ENCODE measurements at regions not wholly inside any gene's neighbourhood (a gene's known extent, or its start where the extent isn't known, plus 50 kb on each side); places are given as distances from the start of the nearest gene placed in this dataset.

DNA sequence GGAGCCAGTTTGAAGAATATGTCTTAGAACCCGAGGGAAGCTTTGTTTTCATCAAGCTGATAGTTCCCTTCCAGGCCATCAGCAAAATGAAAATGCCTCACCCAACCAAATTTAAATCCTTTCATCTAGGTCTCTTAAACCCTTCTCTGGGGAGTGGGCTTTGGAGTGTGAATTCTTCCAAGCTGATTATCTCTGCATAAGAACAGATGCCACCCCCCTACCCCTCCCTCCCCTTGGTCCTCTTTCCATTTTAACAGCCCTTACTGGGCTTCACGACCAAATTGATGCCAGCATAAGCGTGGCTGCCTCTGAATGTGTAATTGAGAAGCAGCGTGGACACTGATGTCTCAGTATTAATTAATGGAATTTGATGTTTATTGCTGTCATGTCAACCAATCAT, 509.7 kb upstream of the CLINT1 start:
- no peak for DNase-seq (ENCODE audit: low read depth)

DNA sequence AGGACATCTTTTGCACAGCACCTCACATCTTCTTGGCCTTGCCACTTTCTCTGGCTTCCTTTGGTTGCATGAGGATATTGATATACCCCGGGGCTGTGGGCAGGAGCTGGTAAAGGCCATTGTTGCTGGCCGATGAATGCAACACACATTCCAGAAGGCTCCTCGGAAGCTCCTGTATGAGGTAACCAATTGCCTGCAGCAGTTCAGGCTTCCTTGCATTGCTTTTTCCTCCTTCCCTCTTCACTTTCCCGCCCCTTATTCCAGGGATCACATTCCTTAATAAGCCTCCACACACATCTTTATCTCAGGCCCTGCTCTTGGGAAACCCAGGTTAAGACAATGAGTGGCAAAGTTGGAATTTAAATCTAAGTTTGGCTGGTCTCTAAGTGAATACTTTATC, 505.4 kb upstream of the CLINT1 start:
- DNase-seq (ENCODE audit: low read depth) = no peak

DNA sequence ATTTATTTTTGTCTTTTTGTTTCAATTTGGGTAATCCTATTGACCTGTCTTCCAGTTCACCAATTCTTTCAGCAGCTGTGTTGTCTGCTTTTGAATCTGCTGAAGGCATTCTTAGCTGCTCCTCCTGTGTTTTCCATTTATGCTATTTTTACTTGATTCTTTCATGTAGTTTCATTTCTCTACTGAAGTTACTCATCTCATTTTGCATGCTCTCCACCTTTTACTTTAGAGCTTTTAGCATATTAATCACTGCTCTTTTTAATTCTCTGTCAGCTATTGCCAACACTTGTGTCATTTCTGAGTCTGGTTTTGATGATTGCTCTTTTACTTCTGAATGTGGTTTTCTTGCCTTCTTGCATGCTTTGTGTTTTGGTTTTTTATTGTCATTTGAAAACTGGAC, 496.0 kb upstream of the CLINT1 start:
- DNase-seq (ENCODE audit: low read depth) = no peak

DNA sequence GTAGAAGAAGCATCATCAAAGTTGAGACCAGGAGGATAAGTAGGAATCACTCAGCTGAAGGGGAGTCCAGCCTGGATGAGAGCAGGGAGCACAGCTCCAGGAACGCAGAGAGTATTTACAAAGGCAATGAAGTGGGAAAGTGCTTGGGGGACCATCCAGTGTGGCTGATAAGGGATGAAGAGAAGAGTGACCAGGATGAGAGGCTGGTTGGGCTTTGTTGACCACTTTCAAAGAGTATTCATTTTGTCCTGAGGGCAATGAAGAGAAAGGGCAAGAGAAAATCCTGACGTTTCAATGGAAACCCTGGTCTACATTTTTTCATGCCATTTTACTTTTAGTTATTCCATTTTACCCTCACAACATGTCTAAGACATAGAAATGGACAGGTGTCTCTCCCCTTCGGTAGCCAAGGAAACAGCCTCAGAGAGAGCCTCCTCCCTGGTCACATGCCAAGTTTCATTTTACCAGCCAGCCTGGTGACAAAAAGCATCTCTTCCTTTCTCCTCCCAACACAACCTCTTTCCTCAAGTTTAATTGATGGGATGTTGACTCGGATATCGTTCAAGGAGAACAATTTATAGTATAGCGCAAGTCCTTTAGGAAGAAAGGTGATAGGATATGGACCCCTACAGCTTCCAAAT, 492.7 kb upstream of the CLINT1 start:
- no peak for DNase-seq (ENCODE audit: low read depth)

DNA sequence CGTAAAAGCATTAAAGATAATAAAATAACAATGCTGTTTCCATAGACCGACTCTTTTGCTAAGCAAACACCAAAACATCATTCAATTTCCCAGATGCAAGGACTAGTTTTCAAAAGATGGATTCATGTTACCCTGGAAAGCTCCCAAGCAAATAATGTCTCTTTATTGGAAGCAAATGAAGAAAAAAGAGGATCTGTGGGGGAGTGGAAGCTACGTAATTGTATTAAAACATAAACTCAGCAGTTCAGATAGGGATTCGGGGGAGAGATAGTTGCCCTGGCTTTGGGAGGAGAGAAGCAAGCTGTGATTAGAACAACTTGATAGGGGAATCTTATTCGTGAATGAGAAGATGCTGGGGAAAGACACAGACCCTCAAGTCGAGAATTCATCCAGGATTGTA, 491.0 kb upstream of the CLINT1 start:
- no peak for DNase-seq (ENCODE audit: low read depth)

DNA sequence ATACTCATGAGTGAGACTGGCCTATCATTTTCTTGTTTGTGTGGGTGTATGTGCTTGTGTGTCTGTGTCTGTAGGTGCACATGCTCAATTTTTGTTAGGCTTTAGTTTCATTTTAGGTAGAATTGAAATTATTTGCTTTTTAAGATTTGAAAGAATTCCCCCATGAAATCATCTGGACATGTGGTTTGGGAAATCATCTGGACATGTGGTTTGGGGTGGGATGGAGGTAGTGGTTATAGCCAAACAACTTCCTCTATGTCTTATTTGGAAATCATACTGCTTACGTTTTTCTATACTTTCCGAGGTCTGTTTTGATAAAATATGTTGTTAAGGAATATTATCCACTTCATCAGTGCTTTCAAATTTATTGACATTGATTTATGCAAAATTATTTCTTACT, 485.4 kb upstream of the CLINT1 start:
- no peak for DNase-seq (ENCODE audit: low read depth)

DNA sequence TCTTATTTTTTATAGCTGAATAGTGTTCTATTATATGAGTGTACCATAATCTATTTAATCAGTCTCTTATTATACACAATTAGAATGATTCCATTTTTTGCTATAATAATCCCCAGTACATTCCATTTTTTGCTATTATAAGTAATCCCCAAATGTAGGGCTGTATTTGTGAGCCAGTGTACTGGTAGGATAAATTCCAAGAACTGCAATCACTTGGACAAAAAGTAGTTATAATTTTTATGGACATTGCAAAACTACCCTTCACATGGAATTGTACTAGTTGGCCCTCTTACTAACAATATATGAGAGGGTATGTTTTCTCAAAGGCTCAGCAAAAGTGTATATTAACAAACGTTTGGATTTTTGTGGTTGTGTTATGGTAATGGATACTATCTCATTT, 481.7 kb upstream of the CLINT1 start:
- DNase-seq (ENCODE audit: low read depth) = no peak

DNA sequence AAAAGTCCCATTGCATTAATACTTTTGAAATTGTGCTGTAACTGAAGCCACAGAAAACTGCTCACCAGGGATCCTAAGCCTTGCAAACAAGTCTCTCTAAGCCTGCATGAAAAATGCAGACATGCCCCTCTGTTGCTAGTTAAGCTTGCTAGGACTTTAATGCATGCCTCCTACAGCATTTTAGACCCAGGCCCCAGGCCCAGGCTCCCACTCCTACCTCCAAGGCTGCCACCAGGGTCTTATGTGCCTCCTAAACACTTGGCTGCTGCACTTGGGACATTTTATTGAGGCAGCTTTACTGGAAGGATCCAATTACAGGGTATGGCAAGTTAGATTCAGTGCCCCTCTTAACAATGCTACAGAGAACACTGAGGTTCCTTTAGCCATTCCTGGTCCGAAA, 467.3 kb upstream of the CLINT1 start:
- no peak for DNase-seq (ENCODE audit: low read depth)

DNA sequence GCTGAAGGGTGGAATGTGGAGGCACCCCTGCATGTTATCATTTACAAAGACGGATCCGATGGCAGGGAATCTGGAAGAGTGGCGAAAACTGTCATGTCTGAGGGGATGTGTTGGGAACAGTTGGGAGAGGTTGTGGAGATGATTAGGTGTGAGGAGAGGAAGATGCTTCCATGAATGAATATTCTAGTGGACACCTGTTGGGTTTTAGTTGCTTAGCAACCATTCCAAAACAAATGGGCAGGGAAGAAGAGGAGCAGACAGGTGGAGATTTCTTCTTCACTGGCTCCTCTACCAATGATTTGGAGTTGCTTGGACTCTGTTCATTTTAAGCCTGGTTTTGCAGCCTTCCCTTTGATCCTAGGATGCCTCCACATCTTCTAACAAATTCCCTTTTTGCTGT, 465.3 kb upstream of the CLINT1 start:
- no peak for DNase-seq (ENCODE audit: low read depth)

DNA sequence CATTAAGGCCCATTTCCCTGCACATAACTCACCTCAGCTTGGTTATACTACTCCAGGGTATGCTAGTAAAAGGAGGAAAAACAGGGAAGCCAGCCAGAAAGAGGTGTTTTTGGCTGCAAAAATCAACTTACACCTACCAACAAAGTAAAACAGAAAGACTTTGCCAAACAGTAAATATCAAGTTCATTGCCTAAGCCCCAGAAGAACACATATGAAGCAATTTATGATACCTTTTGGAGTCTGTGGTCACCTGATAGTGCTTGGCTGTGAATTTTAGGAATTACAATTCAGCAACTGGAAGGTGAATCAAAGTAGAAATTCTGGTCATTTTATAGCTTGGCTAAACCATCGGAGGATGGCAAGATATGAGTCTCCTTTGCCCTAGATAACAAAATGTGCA, 463.7 kb upstream of the CLINT1 start:
- no peak for DNase-seq (ENCODE audit: low read depth)

DNA sequence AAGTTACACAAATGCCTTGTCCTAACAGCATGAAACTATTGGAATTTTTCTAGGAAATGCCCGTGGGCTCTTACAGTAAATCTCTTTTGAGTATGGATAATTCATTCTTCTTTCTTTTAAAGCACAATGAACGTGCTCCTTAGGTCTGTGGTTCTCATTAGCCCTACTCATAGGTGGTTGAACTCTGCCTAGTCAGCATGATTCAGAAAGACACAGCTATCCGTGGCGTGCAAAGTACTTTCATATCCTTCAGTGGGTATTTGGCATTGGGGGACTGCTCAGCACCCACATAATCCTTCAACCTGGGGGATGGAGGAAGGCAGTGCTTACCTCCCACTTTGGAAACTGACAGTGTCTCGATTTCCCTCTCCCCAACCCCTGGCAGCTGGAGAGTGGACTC, 462.0 kb upstream of the CLINT1 start:
- DNase-seq (ENCODE audit: low read depth) = no peak

DNA sequence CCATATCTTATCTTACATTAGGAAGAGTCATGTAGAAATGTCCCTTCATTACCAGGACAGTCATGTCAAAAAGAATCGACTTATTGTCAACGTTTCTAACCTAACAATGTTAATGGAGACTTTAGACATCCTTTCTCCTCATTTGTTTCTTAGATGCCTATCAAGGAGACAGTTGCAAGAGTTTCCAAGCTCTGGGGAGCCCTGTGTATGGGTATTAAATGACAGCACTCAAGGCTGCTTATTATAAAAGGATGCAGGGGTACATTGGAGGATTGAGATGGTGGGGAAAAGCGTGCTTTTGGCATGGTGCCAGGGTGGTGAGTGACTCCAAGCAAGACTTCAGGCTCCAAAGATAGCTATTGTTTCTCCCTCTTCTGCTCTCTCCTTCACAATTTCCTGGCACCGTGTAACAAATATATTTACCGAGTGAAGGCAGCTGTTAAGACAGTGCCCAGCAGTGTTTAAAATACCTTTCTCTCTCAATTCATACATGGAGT, 461.3 kb upstream of the CLINT1 start:
- no peak for DNase-seq (ENCODE audit: low read depth)

DNA sequence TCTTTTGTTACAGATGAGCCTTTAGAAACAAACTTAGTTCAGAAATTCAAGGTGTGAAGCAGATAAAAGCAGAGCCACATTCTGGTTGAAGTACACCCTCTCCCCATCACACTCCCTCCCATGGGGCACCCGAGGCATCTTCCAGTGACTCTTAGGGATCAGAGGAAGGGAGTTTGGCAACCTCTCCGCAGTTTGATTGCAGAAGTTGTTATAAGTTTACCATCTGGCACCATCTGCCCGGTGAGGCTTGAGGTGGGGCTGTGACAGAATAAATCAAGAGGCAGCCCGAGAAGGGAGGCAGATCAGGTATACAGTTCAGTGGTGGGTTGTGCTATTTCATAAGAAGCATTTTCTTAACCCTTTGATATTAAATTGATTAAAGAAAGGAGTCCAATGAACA, 458.6 kb upstream of the CLINT1 start:
- DNase-seq (ENCODE audit: low read depth) = no peak

DNA sequence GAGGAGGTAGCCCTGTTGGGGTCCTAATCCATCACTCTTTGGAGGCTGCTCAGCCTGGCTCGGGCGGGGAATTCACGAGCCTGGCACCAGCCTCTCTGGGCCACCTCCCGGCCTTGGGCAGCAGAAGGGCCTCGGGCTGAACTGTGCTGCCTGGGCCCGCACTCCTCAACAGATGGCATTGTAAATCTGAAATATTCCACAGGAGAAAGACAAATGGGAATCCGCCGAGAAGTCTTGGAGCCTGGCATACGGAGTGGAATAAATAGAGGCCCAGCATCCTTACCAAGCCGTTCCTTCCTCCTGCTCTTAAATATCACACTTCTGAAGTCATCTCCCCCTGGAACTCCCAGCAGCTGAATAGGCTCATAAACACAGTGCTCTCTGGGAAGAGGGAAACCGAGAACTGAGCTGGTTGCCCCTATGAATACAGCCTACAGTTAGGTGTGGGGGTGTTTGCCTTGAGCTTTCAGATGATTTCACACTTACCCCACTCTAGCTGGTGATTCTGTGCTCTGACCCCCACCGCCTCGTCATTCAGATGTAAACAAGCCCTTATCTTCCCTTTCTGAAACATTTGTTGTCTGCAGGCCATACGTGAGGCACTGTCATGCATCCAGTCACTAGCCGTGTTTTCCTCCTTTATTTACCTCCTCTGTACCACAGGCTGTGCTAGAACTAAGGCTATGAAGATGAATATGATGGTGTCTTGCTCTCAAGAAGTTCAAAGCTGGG, 455.0 kb upstream of the CLINT1 start:
- DNase-seq (ENCODE audit: low read depth) = no peak

DNA sequence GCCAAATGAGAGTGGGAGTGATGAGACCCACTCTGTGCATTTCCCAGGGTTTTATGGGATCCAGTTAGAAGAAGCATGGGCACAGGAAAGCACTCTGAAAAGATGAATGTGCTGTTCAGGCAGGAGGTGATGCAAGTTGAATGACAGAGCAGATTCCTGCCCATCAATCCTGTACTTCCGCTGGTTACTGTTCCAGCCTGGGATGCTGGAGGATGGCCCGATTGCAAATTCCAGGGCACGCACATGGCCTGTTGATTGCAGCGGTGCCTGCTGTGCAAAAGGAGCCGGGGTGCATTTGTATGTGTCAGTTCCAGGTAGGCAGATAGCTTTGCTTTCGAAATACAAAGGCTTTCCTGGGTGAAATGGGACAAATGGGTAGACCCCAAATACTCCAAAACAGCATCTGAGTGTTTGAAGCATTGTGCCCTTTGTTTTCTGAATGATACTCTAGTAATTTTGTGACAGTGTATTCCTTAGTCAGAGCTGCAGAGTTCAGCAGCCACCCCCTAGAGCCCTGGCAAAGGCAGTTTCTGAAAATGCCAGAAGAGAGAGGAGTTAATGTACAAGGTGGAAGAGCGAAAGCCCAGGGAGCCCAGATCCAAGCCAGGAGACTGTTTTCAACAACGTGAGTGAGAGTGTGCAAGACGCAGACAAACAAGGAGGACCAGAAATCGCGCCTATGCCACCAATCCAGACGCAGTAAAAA, 454.2 kb upstream of the CLINT1 start:
- no peak for DNase-seq (ENCODE audit: low read depth)

DNA sequence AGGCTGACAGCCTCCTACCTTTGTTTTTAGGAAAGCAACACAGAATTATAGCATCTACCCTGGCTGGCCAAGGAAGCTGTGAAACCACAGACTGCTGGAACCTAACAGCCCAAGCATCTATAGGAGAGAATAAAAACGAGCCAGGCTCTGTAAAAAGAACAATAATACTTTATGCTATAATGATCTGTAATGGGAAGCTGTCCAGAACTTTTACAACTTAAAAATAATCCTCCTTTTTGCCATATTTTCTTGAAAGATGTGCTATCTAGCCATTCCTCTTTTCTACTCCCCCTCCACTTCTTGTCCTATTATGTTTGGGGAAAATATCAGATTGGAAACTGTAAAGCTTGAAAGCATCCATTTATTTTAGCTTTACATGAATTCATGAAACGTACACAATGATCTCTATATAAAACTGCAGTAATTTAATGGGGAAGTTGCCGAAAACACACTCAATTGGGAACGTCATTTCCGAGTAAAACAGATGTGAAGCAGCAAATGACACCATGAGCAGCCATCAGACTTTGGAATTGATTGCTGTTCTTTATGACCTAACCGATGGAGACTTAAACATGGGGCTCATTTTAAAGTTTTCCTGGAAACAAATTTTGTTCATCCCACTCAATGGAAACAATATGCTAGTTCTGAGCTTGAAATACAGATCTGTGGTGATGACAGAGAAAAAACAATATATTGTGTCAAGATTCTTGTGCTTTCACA, 450.3 kb upstream of the CLINT1 start:
- DNase-seq (ENCODE audit: low read depth) = no peak

DNA sequence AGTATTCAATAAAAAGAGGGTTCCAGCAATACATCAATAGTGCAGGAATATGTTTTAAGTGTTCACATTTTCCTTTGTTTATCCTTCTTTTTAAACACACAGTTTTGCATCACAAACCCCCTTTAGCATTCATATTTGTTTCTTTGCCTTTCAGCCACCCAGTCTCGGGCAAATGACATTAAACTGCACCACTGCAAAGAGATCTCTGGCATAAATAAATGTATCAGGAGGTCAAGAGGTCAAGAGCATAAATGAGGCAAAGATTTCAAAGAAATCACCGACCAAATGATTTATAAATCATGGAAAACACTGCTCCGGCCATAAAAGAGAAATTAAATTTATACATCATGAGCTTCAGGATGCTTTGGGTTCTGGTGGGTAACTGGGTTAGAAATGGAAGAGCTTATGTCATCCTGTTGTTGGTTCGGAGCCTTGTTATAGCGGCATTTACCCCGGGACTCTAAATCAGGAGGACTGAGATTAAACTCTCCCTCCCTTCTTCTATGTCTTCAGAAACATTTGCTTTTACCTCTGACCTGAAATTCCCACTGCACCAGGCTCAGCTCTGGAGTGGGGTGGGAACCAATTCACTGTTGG, 449.6 kb upstream of the CLINT1 start:
- no peak for DNase-seq (ENCODE audit: low read depth)

DNA sequence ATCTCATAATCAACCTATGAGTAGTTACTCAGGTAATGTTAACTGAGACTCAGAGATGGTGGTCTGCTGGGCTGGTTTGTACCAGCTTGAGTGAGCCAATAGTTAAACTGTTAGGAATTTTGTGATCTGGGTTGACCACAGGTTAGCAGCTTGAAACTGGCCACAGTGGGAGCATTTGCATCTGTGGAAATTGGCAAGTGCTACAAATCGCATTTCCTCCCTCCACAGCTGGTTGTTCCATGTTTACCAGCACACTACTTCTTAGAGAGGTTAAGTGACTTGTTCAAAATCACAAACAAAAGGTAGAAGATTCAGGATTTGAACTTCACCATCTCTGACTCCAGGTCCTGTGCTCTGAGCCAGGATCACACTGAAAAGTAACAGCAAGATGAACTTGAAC, 446.9 kb upstream of the CLINT1 start:
- DNase-seq (ENCODE audit: low read depth) = no peak

DNA sequence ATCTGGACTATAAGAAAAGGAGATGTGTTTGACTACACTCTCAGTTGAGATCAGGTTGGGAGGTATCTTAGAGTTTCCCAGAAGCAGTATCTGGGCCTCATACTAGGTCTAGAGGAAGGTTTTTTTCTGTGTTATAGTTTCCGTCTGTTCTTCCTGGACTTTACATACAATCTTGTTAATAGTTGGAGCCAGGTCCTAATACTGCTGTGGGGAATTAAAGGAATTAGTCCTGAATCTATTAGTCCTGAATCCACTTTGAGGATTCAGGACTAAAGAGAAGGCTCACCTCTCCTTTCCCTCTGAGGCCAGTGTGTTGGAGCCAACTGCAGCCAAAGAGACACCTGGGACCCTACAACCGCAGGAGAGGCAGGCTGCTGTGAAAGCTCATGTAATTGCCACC, 445.7 kb upstream of the CLINT1 start:
- no peak for DNase-seq (ENCODE audit: low read depth)

DNA sequence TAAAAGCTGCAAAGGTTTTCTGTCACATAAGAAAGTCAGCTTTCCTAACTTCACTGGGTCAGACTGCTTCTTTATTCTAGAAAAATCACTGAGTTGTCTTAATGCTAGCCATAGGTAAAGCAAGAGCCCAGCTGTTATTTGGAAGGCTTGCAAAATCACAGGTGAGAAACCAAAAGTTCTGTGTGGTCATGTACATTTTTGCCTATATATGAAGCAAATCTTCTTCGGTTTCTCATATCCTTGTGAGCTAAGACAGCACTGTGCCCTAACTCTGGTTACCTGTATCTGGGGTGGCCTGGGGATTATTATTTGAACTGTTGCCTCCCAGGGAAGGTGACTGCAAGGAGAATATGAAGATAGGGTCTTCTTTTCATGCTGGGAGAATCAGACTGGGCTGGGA, 444.9 kb upstream of the CLINT1 start:
- no peak for DNase-seq (ENCODE audit: low read depth)

DNA sequence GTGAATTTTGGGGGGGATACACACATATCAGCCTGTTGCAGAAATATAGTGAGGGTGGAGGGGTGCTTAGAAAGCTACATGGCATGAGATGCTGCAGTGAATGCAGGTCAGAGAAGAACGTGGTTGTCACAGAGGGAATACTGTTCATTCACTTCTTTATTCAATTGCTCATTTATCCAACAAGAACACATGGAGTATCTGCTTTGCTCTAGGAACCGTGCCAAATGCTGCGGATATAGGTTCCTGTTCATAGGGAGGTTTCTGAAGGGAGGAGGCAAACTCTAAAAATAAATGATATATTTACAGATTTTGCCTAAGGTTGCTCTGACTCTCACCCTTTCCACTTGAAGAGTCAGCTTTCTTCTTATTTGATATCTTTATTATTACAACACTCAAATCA, 444.3 kb upstream of the CLINT1 start:
- no peak for DNase-seq (ENCODE audit: low read depth)

DNA sequence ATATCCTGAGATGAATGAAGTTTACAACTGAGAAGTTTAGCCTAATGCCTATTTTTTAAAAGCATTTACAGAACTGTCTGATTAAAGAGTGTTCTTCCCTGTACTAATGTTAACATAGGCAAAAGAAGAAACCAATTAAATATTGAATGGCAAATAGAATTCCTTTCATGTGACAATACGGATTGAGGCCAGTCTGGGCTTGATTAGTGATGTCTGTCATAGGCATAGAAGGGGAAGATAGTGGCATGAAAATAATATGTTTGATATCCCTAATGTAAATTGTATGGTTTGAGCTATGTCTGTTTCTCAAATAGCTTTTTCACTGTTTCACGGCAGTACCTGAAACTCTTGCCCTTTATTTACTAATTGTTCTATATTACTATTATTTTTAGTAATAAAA, 443.1 kb upstream of the CLINT1 start:
- no peak for DNase-seq (ENCODE audit: low read depth)

Data from stimulated activated CD8-positive, alpha-beta memory T cell treated with anti-CD3 and anti-CD28 coated beads, Interleukin-15, amount 100 ng/mL, for 24 hours (primary cell).